CD4-positive, alpha-beta T cell (primary cell): ENCODE measurements at regions not wholly inside any gene's neighbourhood (a gene's known extent, or its start where the extent isn't known, plus 50 kb on each side); places are given as distances from the start of the nearest gene placed in this dataset.

ENCODE experiments used
- ATAC-seq: fragments of 200-7000 bp; cut with Tn5 transposase; one replicate; pipeline ENCODE4 v1.10.0; 2022; ENCODE audit warnings: mild to moderate bottlenecking; ENCODE audit not compliant: poor library complexity
- CTCF ChIA-PET: fragments of 350-600 bp; sonication (Branson Sonifier 250); formaldehyde crosslinking; loops from one replicate; lab custom pipeline; 2021; ENCODE audit warnings: antibody characterized with exemption, inconsistent platforms; lab: Charles Lee
- POLR2A ChIA-PET: fragments of 350-600 bp; sonication (Branson Sonifier 250); formaldehyde crosslinking; loops from one replicate; lab custom pipeline; 2021; ENCODE audit warnings: antibody characterized with exemption, inconsistent platforms; lab: Charles Lee
- DNase-seq, 14 experiments: peaks; one replicate each; pipeline ENCODE4 v3.0.0-alpha.2; 2013 to 2020; ENCODE audit warnings: mixed read lengths in 2 of 14
- H3K27ac ChIP-seq, 2 donors: one replicate each; pipeline versions ENCODE4 v1.5.1 to v1.7.0; 2013; ENCODE audit warnings: low read length in 2 of 2, low read depth in 1 of 2, mild to moderate bottlenecking in 1 of 2
- H3K27me3 ChIP-seq, 2 experiments: 1 replicate in 1 of 2; 2 replicates in 1 of 2; pipeline versions ENCODE4 v1.6.1 to v1.7.0; 2013; ENCODE audit warnings: low read length in 2 of 2, control low read depth in 1 of 2, mild to moderate bottlenecking in 1 of 2, moderate library complexity in 1 of 2; ENCODE audit not compliant: insufficient read depth in 2 of 2, control insufficient read depth in 1 of 2
- H3K36me3 ChIP-seq: one replicate; pipeline ENCODE4 v1.6.1; 2013; ENCODE audit warnings: low read length, control low read depth; ENCODE audit not compliant: insufficient read depth
- H3K4me1 ChIP-seq: one replicate; pipeline ENCODE4 v1.6.1; 2013; ENCODE audit warnings: low read length, control low read depth; ENCODE audit not compliant: insufficient read depth
- H3K4me3 ChIP-seq: one replicate; pipeline ENCODE4 v1.5.1; 2013; ENCODE audit warnings: mild to moderate bottlenecking, low read length, moderate library complexity
- H3K9me3 ChIP-seq, 2 experiments: 1 replicate in 1 of 2; 2 replicates in 1 of 2; pipeline versions ENCODE4 v1.6.1 to v1.7.0; 2013; ENCODE audit warnings: low read length in 2 of 2, mild to moderate bottlenecking in 2 of 2, control low read depth in 1 of 2, moderate library complexity in 1 of 2; ENCODE audit not compliant: control insufficient read depth in 1 of 2, insufficient read depth in 1 of 2
- H3K27ac Mint-ChIP-seq: one replicate; pipeline ENCODE4 v1.8.0; 2020; ENCODE audit warnings: mixed read lengths
- H3K27me3 Mint-ChIP-seq: one replicate; pipeline ENCODE4 v1.8.0; 2021; ENCODE audit warnings: mixed read lengths
- H3K36me3 Mint-ChIP-seq: one replicate; pipeline ENCODE4 v1.8.0; 2021; ENCODE audit warnings: low read depth, mixed read lengths
- H3K4me1 Mint-ChIP-seq: one replicate; pipeline ENCODE4 v1.8.0; 2021; ENCODE audit warnings: low read depth, mixed read lengths
- H3K4me3 Mint-ChIP-seq: one replicate; pipeline ENCODE4 v1.8.0; 2020; ENCODE audit warnings: mild to moderate bottlenecking, mixed read lengths
- H3K9me3 Mint-ChIP-seq: one replicate; pipeline ENCODE4 v1.8.0; 2020; ENCODE audit warnings: mixed read lengths
- CTCF ChIP-seq: fragments of 200-600 bp; IDR thresholded peaks from one replicate; pipeline ENCODE4 v1.8.0; 2022; ENCODE audit warnings: antibody characterized with exemption, mild to moderate bottlenecking
- intact Hi-C, 2 experiments: fragments of 100-400 bp; cut with DNase I in 1 of 2; cut with micrococcal nuclease in 1 of 2; formaldehyde crosslinking; loops; one replicate each; pipeline versions ENCODE4 v1.15.1 to v1.9.0; 2023 to 2025; cut with DNase I, micrococcal nuclease

- no peaks in the 10 kb centered on the region for H3K36me3 ChIP-seq
- H3K4me3 ChIP-seq = no peak overlapping the region
- H3K36me3 Mint-ChIP-seq = no peaks in the 10 kb centered on the region
- CTCF ChIA-PET = no interaction called here
- TF ChIP-seq CTCF = no peak
- no peak overlapping the region for H3K27ac Mint-ChIP-seq
- H3K9me3 ChIP-seq = no peaks in the 10 kb centered on the region
- no peaks in the 10 kb centered on the region for H3K27me3 ChIP-seq
- no peaks in the 10 kb centered on the region for H3K9me3 Mint-ChIP-seq
- ATAC-seq (no peak), DNase-seq (no peak)
- H3K27me3 Mint-ChIP-seq = peaks cover 6% of the 10 kb centered on the region
- POLR2A ChIA-PET = no interaction called here
- intact Hi-C loops = no loop called here
- no peaks in the 10 kb centered on the region for H3K4me1 Mint-ChIP-seq
- no peak overlapping the region for H3K4me3 Mint-ChIP-seq
- no peak overlapping the region for H3K27ac ChIP-seq
- no peaks in the 10 kb centered on the region for H3K4me1 ChIP-seq
Measured at GRCh38 chr18:59041296-59041695, 98.4 kb upstream of the SEC11C start.

GRCh38 chr18:59041819-59042815 lies 97.6 kb upstream of the SEC11C start:
- Mint-ChIP-seq H3K4me3 (no peak overlapping the region), H3K27ac (no peak overlapping the region), H3K4me1 (no peaks in the 10 kb centered on the region), H3K9me3 (no peaks in the 10 kb centered on the region), H3K36me3 (no peaks in the 10 kb centered on the region), H3K27me3 (peaks cover 8% of the 10 kb centered on the region)
- intact Hi-C loops = no loop called here
- H3K27me3 ChIP-seq = no peaks in the 10 kb centered on the region
- no peak overlapping the region for H3K4me3 ChIP-seq
- CTCF ChIA-PET = no interaction called here
- POLR2A ChIA-PET = no interaction called here
- no peak overlapping the region for H3K27ac ChIP-seq
- no peaks in the 10 kb centered on the region for H3K36me3 ChIP-seq
- ATAC-seq (no peak), DNase-seq (no peak)
- no peak for TF ChIP-seq CTCF
- H3K4me1 ChIP-seq = no peaks in the 10 kb centered on the region
- H3K9me3 ChIP-seq = no peaks in the 10 kb centered on the region

DNA sequence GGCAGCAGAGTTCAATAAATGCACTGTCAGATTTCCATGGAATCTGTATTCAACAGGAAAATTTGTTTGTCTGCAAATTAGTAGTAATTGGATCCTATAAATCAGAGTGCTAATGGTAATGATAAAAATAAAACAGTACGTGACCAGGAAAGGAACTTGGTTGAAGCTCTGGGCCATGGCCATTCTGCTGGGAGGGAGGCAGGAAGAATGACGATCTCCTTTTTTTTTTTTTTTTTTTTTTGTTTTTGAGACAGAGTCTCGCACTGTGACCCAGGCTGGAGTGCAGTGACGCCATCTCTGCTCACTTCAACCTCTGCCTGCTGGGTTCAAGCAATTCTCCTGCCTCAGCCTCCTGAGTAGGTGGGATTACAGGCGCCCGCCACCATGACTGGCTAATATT lies 94.8 kb upstream of the SEC11C start:
- Mint-ChIP-seq H3K9me3 (no peaks in the 10 kb centered on the region), H3K27me3 (peaks cover 30% of the 10 kb centered on the region), H3K36me3 (no peaks in the 10 kb centered on the region), H3K4me3 (no peak overlapping the region), H3K4me1 (no peaks in the 10 kb centered on the region), H3K27ac (no peak overlapping the region)
- ChIA-PET POLR2A (no interaction called here), CTCF (interaction anchor here (0.7 kb wide), 1 partner anchor 251 kb away, joined by 4 read pairs; no protein-coding TSS in a partner anchor)
- H3K4me1 ChIP-seq = no peaks in the 10 kb centered on the region
- H3K27ac ChIP-seq = no peak overlapping the region
- no peak for ATAC-seq
- intact Hi-C loops = no loop called here
- H3K4me3 ChIP-seq = no peak overlapping the region
- no peaks in the 10 kb centered on the region for H3K9me3 ChIP-seq
- no peaks in the 10 kb centered on the region for H3K27me3 ChIP-seq
- no peak for TF ChIP-seq CTCF
- DNase-seq = no peak
- no peaks in the 10 kb centered on the region for H3K36me3 ChIP-seq
